Upper lobe of right lung (tissue), 1 donor: ENCODE measurements at regions not wholly inside any gene's neighbourhood (a gene's known extent, or its start where the extent isn't known, plus 50 kb on each side); places are given as distances from the start of the nearest gene placed in this dataset.

Source experiments
- ATAC-seq: fragments of 200-7000 bp; cut with Tn5 transposase; one replicate; pipeline ENCODE4 v1.9.1; 2020; ENCODE audit warnings: mild to moderate bottlenecking, moderate library complexity
- DNase-seq: peaks from one replicate; pipeline ENCODE4 v3.0.0-alpha.2; 2020
- H3K27ac ChIP-seq: fragments of 200-600 bp; one replicate; pipeline ENCODE4 v1.8.0; 2022
- H3K27me3 ChIP-seq: fragments of 200-600 bp; one replicate; pipeline ENCODE4 v1.8.0; 2022; ENCODE audit warnings: mild to moderate bottlenecking
- H3K36me3 ChIP-seq: fragments of 200-600 bp; one replicate; pipeline ENCODE4 v1.8.0; 2022
- H3K4me1 ChIP-seq: fragments of 200-600 bp; one replicate; pipeline ENCODE4 v1.8.0; 2022
- H3K4me3 ChIP-seq: fragments of 200-600 bp; one replicate; pipeline ENCODE4 v1.8.0; 2022; ENCODE audit warnings: mild to moderate bottlenecking
- H3K9me3 ChIP-seq: fragments of 200-600 bp; one replicate; pipeline ENCODE4 v1.8.0; 2022
- CTCF ChIP-seq: fragments of 200-600 bp; IDR thresholded peaks from one replicate; pipeline ENCODE4 v1.8.0; 2022; ENCODE audit warnings: antibody characterized with exemption
- intact Hi-C: fragments of 100-400 bp; cut with DNase I; formaldehyde crosslinking; loops from one replicate; pipeline ENCODE4 v1.11.0; 2022
- donor health status: DM: no; HTN: yes; CAD: no; lungs with severe emphysema.

GRCh38 chr1:216937491-216937890, 214.3 kb upstream of the ESRRG start:
- H3K27me3 ChIP-seq: no peaks in the 10 kb centered on the region
- H3K4me1 ChIP-seq: no peaks in the 10 kb centered on the region
- ATAC-seq (no peak), DNase-seq (no peak)
- intact Hi-C loops: no loop called here
- H3K27ac ChIP-seq: no peak overlapping the region
- no peaks in the 10 kb centered on the region for H3K9me3 ChIP-seq
- no peak for TF ChIP-seq CTCF
- H3K36me3 ChIP-seq: no peaks in the 10 kb centered on the region
- H3K4me3 ChIP-seq: no peak overlapping the region

- DNase-seq: no peak
- Histone ChIP-seq H3K9me3 (no peaks in the 10 kb centered on the region), H3K4me3 (no peak overlapping the region), H3K27me3 (no peaks in the 10 kb centered on the region), H3K27ac (no peak overlapping the region), H3K4me1 (no peaks in the 10 kb centered on the region), H3K36me3 (no peaks in the 10 kb centered on the region)
- intact Hi-C loops: no loop called here
- ATAC-seq: no peak
- TF ChIP-seq CTCF: no peak
Observed at GRCh38 chr1:216936779-216937178, 213.6 kb upstream of the ESRRG start.

GRCh38 chr1:216935901-216936300, 212.7 kb upstream of the ESRRG start:
- H3K4me1 ChIP-seq: no peaks in the 10 kb centered on the region
- no peaks in the 10 kb centered on the region for H3K27me3 ChIP-seq
- DNase-seq (no peak), ATAC-seq (no peak)
- intact Hi-C loops: no loop called here
- H3K36me3 ChIP-seq: no peaks in the 10 kb centered on the region
- no peak overlapping the region for H3K27ac ChIP-seq
- no peak overlapping the region for H3K4me3 ChIP-seq
- no peaks in the 10 kb centered on the region for H3K9me3 ChIP-seq
- TF ChIP-seq CTCF: no peak

GRCh38 chr1:216932424-216932823, 209.2 kb upstream of the ESRRG start:
- TF ChIP-seq CTCF: no peak
- no peak for DNase-seq
- ATAC-seq: no peak

GRCh38 chr1:216929870-216930582, 206.8 kb upstream of the ESRRG start:
- intact Hi-C loops: no loop called here
- TF ChIP-seq CTCF: no peak
- no peak for DNase-seq
- no peaks in the 10 kb centered on the region for H3K36me3 ChIP-seq
- no peak for ATAC-seq
- H3K27me3 ChIP-seq: no peaks in the 10 kb centered on the region
- H3K27ac ChIP-seq: no peak overlapping the region
- H3K4me3 ChIP-seq: no peak overlapping the region
- no peaks in the 10 kb centered on the region for H3K4me1 ChIP-seq
- no peaks in the 10 kb centered on the region for H3K9me3 ChIP-seq

More at GRCh38 chr1:216932424-216932823, 209.2 kb upstream of the ESRRG start:
- Histone ChIP-seq H3K27me3 (no peaks in the 10 kb centered on the region), H3K4me3 (no peak overlapping the region), H3K36me3 (no peaks in the 10 kb centered on the region), H3K4me1 (no peaks in the 10 kb centered on the region), H3K9me3 (no peaks in the 10 kb centered on the region), H3K27ac (no peak overlapping the region)
- intact Hi-C loops: no loop called here

GRCh38 chr1:216927633-216928032, 204.4 kb upstream of the ESRRG start:
- TF ChIP-seq CTCF: no peak
- Histone ChIP-seq H3K27ac (no peak overlapping the region), H3K27me3 (no peaks in the 10 kb centered on the region), H3K36me3 (no peaks in the 10 kb centered on the region), H3K9me3 (no peaks in the 10 kb centered on the region), H3K4me1 (no peaks in the 10 kb centered on the region), H3K4me3 (no peak overlapping the region)
- DNase-seq: no peak
- intact Hi-C loops: no loop called here
- no peak for ATAC-seq
